ENCODE measurements at regions not wholly inside any gene's neighbourhood (a gene's known extent, or its start where the extent isn't known, plus 50 kb on each side); places are given as distances from the start of the nearest gene placed in this dataset.
A peak's percentile ranks its signal among the peaks of the same experiment; 100 is the strongest.

- Mint-ChIP-seq H3K27ac (peak overlapping the region; percentile 66), H3K36me3 (ENCODE audit: low read depth) (peaks cover 2% of the 10 kb centered on the region), H3K4me3 (no peak overlapping the region), H3K27me3 (ENCODE audit: low read depth) (no peaks in the 10 kb centered on the region), H3K9me3 (ENCODE audit: insufficient read depth) (peaks cover 4% of the 10 kb centered on the region), H3K4me1 (ENCODE audit: low read depth) (peaks cover 72% of the 10 kb centered on the region)
- ATAC-seq (no peak), DNase-seq (no peak)
- POLR2A ChIA-PET, result interaction anchor here (2.4 to 5.1 kb wide), 3 partner anchors 16 to 95 kb away, joined by 9 to 50 read pairs (median 32); partner anchors contain the start of gene GADD45G
- CTCF ChIA-PET, result interaction anchor here (1.2 to 6.2 kb wide), 4 partner anchors 9 to 44 kb away, joined by 3 to 46 read pairs (median 10); no protein-coding TSS in a partner anchor
These were observed 94.8 kb downstream of the GADD45G start for GRCh38 chr9:89699646-89700045.

- Mint-ChIP-seq H3K36me3 (ENCODE audit: low read depth) (peaks cover 7% of the 10 kb centered on the region), H3K4me1 (ENCODE audit: low read depth) (peaks cover 81% of the 10 kb centered on the region), H3K27me3 (ENCODE audit: low read depth) (no peaks in the 10 kb centered on the region), H3K27ac (peak overlapping the region; percentile 90), H3K4me3 (peak overlapping the region; percentile 70), H3K9me3 (ENCODE audit: insufficient read depth) (peaks cover 4% of the 10 kb centered on the region)
- ChIA-PET CTCF (interaction anchor here (0.5 to 6.2 kb wide), 6 partner anchors 9 to 401 kb away, joined by 3 to 46 read pairs (median 10); no protein-coding TSS in a partner anchor), POLR2A (interaction anchor here (0.8 to 5.1 kb wide), 9 partner anchors 9 to 96 kb away, joined by 3 to 50 read pairs (median 9); partner anchors contain the start of gene GADD45G)
- peak; percentile 80 for DNase-seq
- peak; percentile 89 for ATAC-seq
These were observed 96.5 kb downstream of the GADD45G start for GRCh38 chr9:89701221-89701798.

- ChIA-PET POLR2A (interaction anchor here (0.7 to 5.1 kb wide), 5 partner anchors 11 to 97 kb away, joined by 3 to 50 read pairs (median 17); partner anchors contain the start of gene GADD45G), CTCF (interaction anchor here (0.6 to 6.2 kb wide), 8 partner anchors 8 to 100 kb away, joined by 3 to 46 read pairs (median 6); no protein-coding TSS in a partner anchor)
- ATAC-seq, result no peak
- Mint-ChIP-seq H3K27ac (peak overlapping the region; percentile 90), H3K36me3 (ENCODE audit: low read depth) (peaks cover 9% of the 10 kb centered on the region), H3K9me3 (ENCODE audit: insufficient read depth) (peaks cover 4% of the 10 kb centered on the region), H3K4me1 (ENCODE audit: low read depth) (peaks cover 76% of the 10 kb centered on the region), H3K27me3 (ENCODE audit: low read depth) (no peaks in the 10 kb centered on the region), H3K4me3 (peak overlapping the region; percentile 70)
- DNase-seq, result no peak
These were observed 97.6 kb downstream of the GADD45G start for GRCh38 chr9:89702401-89702800.

- Mint-ChIP-seq H3K27ac (no peak overlapping the region), H3K4me3 (no peak overlapping the region), H3K4me1 (ENCODE audit: low read depth) (peaks cover 84% of the 10 kb centered on the region), H3K36me3 (ENCODE audit: low read depth) (peaks cover 33% of the 10 kb centered on the region), H3K27me3 (ENCODE audit: low read depth) (no peaks in the 10 kb centered on the region), H3K9me3 (ENCODE audit: insufficient read depth) (peaks cover 4% of the 10 kb centered on the region)
- DNase-seq (no peak), ATAC-seq (no peak)
- ChIA-PET CTCF (no interaction called here), POLR2A (no interaction called here)
These were observed 100.8 kb downstream of the GADD45G start for GRCh38 chr9:89705651-89706050.

- no peak for DNase-seq
- ChIA-PET POLR2A (no interaction called here), CTCF (no interaction called here)
These were observed 101.3 kb downstream of the GADD45G start for GRCh38 chr9:89706086-89706485.

GRCh38 chr9:89706731-89707191, 101.9 kb downstream of the GADD45G start:
- CTCF ChIA-PET, result no interaction called here
- H3K4me1 Mint-ChIP-seq (ENCODE audit: low read depth), result peaks cover 84% of the 10 kb centered on the region

More at GRCh38 chr9:89706086-89706485, 101.3 kb downstream of the GADD45G start:
- Mint-ChIP-seq H3K36me3 (ENCODE audit: low read depth) (peaks cover 33% of the 10 kb centered on the region), H3K27ac (no peak overlapping the region), H3K4me1 (ENCODE audit: low read depth) (peaks cover 84% of the 10 kb centered on the region), H3K27me3 (ENCODE audit: low read depth) (no peaks in the 10 kb centered on the region), H3K9me3 (ENCODE audit: insufficient read depth) (peaks cover 4% of the 10 kb centered on the region), H3K4me3 (no peak overlapping the region)
- no peak for ATAC-seq

DNA sequence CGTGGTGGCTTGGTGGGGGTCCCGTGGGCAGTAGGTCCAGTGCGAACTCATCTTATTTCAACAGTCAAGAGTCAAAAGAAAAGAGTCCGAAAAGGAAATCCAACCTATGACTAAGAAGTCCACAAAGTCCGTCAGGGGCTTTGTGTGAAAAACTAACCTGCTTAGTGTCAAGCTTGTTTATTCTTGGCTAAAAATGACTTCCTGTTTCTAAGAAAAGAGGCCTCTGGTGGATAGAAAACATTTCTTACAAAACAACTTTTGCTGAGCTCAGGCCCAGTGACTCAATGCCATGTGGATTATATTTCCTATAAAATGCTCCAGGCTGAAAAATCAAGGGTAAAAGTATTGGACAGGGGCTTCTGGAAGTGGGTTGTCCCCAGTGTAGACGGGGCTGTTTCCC, 105.9 kb downstream of the GADD45G start:
- H3K27me3 Mint-ChIP-seq (ENCODE audit: low read depth), result no peaks in the 10 kb centered on the region
- DNase-seq (no peak), ATAC-seq (no peak)
- H3K27ac Mint-ChIP-seq, result peak overlapping the region; percentile 40
- no peaks in the 10 kb centered on the region for H3K9me3 Mint-ChIP-seq (ENCODE audit: insufficient read depth)
- peaks cover 34% of the 10 kb centered on the region for H3K36me3 Mint-ChIP-seq (ENCODE audit: low read depth)
- ChIA-PET POLR2A (interaction anchor here (1.2 to 2.0 kb wide), 2 partner anchors 9 to 33 kb away, joined by 3 to 11 read pairs; no protein-coding TSS in a partner anchor), CTCF (interaction anchor here (1.0 to 2.9 kb wide), 9 partner anchors 10 to 389 kb away, joined by 3 to 16 read pairs (median 4); no protein-coding TSS in a partner anchor)
- H3K4me1 Mint-ChIP-seq (ENCODE audit: low read depth), result peaks cover 77% of the 10 kb centered on the region
- no peak overlapping the region for H3K4me3 Mint-ChIP-seq

More at GRCh38 chr9:89706731-89707191, 101.9 kb downstream of the GADD45G start:
- peaks cover 33% of the 10 kb centered on the region for H3K36me3 Mint-ChIP-seq (ENCODE audit: low read depth)
- H3K9me3 Mint-ChIP-seq (ENCODE audit: insufficient read depth), result peaks cover 4% of the 10 kb centered on the region
- peak overlapping the region; percentile 37 for H3K27ac Mint-ChIP-seq
- no peaks in the 10 kb centered on the region for H3K27me3 Mint-ChIP-seq (ENCODE audit: low read depth)
- DNase-seq (no peak), ATAC-seq (no peak)
- POLR2A ChIA-PET, result interaction anchor here (0.8 kb wide), 1 partner anchor 102 kb away, joined by 3 read pairs; no protein-coding TSS in a partner anchor
- H3K4me3 Mint-ChIP-seq, result no peak overlapping the region

GRCh38 chr9:89711866-89712265, 107.1 kb downstream of the GADD45G start:
- ChIA-PET POLR2A (interaction anchor here (0.6 to 2.0 kb wide), 2 partner anchors 11 to 106 kb away, joined by 3 to 11 read pairs; no protein-coding TSS in a partner anchor), CTCF (interaction anchor here (2.7 to 2.9 kb wide), 2 partner anchors 32 to 109 kb away, joined by 8 to 12 read pairs; no protein-coding TSS in a partner anchor)
- Mint-ChIP-seq H3K9me3 (ENCODE audit: insufficient read depth) (no peaks in the 10 kb centered on the region), H3K27me3 (ENCODE audit: low read depth) (no peaks in the 10 kb centered on the region), H3K4me1 (ENCODE audit: low read depth) (peaks cover 80% of the 10 kb centered on the region), H3K27ac (no peak overlapping the region), H3K4me3 (no peak overlapping the region), H3K36me3 (ENCODE audit: low read depth) (peaks cover 34% of the 10 kb centered on the region)
- DNase-seq (no peak), ATAC-seq (no peak)

GRCh38 chr9:89712283-89712682, 107.5 kb downstream of the GADD45G start:
- Mint-ChIP-seq H3K9me3 (ENCODE audit: insufficient read depth) (no peaks in the 10 kb centered on the region), H3K36me3 (ENCODE audit: low read depth) (peaks cover 34% of the 10 kb centered on the region), H3K27ac (no peak overlapping the region), H3K4me1 (ENCODE audit: low read depth) (peaks cover 81% of the 10 kb centered on the region), H3K4me3 (no peak overlapping the region), H3K27me3 (ENCODE audit: low read depth) (no peaks in the 10 kb centered on the region)
- POLR2A ChIA-PET, result no interaction called here
- ATAC-seq, result no peak
- CTCF ChIA-PET, result interaction anchor here (2.9 kb wide), 1 partner anchor 110 kb away, joined by 8 read pairs; no protein-coding TSS in a partner anchor
- no peak for DNase-seq

GRCh38 chr9:89714321-89714720, 109.5 kb downstream of the GADD45G start:
- ChIA-PET POLR2A (interaction anchor here (0.6 to 3.4 kb wide), 3 partner anchors 12 to 145 kb away, joined by 3 to 32 read pairs (median 3); no protein-coding TSS in a partner anchor), CTCF (interaction anchor here (1.1 to 2.5 kb wide), 6 partner anchors 10 to 116 kb away, joined by 3 to 21 read pairs (median 4); no protein-coding TSS in a partner anchor)
- no peak for DNase-seq
- peaks cover 84% of the 10 kb centered on the region for H3K4me1 Mint-ChIP-seq (ENCODE audit: low read depth)
- peak overlapping the region; percentile 40 for H3K4me3 Mint-ChIP-seq
- H3K27me3 Mint-ChIP-seq (ENCODE audit: low read depth), result no peaks in the 10 kb centered on the region
- peak overlapping the region; percentile 81 for H3K27ac Mint-ChIP-seq
- peaks cover 22% of the 10 kb centered on the region for H3K36me3 Mint-ChIP-seq (ENCODE audit: low read depth)
- no peaks in the 10 kb centered on the region for H3K9me3 Mint-ChIP-seq (ENCODE audit: insufficient read depth)
- no peak for ATAC-seq

GRCh38 chr9:89715318-89715858, 110.6 kb downstream of the GADD45G start:
- POLR2A ChIA-PET, result interaction anchor here (1.2 to 3.4 kb wide), 2 partner anchors 13 to 29 kb away, joined by 6 to 32 read pairs; no protein-coding TSS in a partner anchor

More at GRCh38 chr9:89715318-89715858, 110.6 kb downstream of the GADD45G start:
- ATAC-seq, result peak; percentile 78
- peaks cover 85% of the 10 kb centered on the region for H3K4me1 Mint-ChIP-seq (ENCODE audit: low read depth)
- H3K27me3 Mint-ChIP-seq (ENCODE audit: low read depth), result no peaks in the 10 kb centered on the region
- peak overlapping the region; percentile 81 for H3K27ac Mint-ChIP-seq
- H3K4me3 Mint-ChIP-seq, result peak overlapping the region; percentile 40
- H3K36me3 Mint-ChIP-seq (ENCODE audit: low read depth), result peaks cover 13% of the 10 kb centered on the region
- H3K9me3 Mint-ChIP-seq (ENCODE audit: insufficient read depth), result no peaks in the 10 kb centered on the region
- CTCF ChIA-PET, result interaction anchor here (1.0 to 2.5 kb wide), 6 partner anchors 11 to 113 kb away, joined by 3 to 21 read pairs (median 3); no protein-coding TSS in a partner anchor
- peak; percentile 50 for DNase-seq

Data from activated CD8-positive, alpha-beta T cell treated with anti-CD3 and anti-CD28 coated beads, Interleukin-2, amount 10 ng/mL, durations not matched to agents 7 days and 5 days (primary cell).